GM12875 (cell line): ENCODE measurements at regions not wholly inside any gene's neighbourhood (a gene's known extent, or its start where the extent isn't known, plus 50 kb on each side); places are given as distances from the start of the nearest gene placed in this dataset.

Experiments
- H3K4me3 ChIP-seq: one replicate; pipeline ENCODE4 v1.5.1; 2011; ENCODE audit warnings: low read depth, low read length, control low read depth
- TF ChIP-seq, protein P1 (sequence below): IDR thresholded peaks from 2 replicates; pipeline ENCODE4 v1.5.1; 2011; ENCODE audit warnings: low read depth, mild to moderate bottlenecking, control low read depth, inconsistent platforms, low read length, moderate library complexity, borderline replicate concordance; ENCODE audit not compliant: insufficient read depth

DNA sequence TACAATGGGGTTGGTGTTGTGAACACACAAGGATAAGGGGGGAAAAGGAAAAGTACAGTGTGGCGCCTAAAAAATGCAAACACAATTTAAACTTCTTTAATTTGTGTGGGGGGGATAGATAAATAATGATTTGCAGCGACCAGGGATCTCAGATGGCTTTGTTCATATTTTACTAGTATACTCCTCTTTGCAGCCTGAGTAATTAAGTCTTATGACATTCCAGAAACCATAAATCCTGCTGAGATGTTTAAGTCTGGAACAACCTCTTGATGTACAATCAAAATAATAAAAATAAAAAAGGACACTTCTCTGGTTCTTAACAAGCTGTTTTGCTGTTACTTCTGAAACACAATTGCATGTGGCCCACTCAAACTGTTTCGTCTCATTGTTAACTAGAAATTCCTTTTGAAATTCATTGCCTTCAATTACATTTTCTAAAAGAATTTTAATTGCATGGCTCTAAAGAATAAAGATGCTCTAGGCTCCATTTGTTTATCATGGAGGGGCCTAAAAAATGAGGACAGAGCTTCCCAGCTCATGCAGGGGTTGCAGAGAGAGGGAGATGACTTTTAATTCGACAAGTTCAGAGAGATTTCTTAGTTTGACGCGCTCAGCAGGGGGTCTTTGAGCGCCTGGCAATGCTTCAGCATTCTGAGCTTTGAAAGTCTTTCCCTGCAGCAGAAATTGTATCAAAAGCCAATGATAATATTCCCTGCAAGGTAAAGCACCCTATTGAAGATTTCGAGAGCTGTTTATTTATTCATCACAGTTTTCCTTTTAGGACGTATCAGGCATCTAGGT lies 892.4 kb upstream of the TENM3 start:
- TF ChIP-seq, protein P1, sequence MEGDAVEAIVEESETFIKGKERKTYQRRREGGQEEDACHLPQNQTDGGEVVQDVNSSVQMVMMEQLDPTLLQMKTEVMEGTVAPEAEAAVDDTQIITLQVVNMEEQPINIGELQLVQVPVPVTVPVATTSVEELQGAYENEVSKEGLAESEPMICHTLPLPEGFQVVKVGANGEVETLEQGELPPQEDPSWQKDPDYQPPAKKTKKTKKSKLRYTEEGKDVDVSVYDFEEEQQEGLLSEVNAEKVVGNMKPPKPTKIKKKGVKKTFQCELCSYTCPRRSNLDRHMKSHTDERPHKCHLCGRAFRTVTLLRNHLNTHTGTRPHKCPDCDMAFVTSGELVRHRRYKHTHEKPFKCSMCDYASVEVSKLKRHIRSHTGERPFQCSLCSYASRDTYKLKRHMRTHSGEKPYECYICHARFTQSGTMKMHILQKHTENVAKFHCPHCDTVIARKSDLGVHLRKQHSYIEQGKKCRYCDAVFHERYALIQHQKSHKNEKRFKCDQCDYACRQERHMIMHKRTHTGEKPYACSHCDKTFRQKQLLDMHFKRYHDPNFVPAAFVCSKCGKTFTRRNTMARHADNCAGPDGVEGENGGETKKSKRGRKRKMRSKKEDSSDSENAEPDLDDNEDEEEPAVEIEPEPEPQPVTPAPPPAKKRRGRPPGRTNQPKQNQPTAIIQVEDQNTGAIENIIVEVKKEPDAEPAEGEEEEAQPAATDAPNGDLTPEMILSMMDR: no peak
- H3K4me3 ChIP-seq: no peak overlapping the region

DNA sequence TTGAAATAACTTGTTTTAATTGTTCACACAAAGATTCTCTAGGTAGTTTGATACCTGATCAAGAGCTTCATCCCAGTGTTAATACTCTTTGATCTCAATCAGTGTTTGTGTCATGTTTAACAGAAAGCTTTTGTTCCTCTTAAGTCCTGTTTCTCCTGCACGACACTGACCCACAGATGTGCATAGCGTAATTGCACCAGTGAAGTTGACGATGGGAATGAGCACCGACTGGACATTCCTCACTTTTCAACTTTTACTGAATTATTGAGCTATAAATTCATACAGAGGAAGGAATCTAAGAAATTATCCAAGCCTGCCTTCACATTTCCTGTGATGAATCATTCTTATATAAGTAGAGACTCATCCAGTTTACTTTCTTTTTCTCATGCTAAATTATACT lies 878.7 kb upstream of the TENM3 start:
- TF ChIP-seq, protein P1: no peak
- H3K4me3 ChIP-seq: no peak overlapping the region

DNA sequence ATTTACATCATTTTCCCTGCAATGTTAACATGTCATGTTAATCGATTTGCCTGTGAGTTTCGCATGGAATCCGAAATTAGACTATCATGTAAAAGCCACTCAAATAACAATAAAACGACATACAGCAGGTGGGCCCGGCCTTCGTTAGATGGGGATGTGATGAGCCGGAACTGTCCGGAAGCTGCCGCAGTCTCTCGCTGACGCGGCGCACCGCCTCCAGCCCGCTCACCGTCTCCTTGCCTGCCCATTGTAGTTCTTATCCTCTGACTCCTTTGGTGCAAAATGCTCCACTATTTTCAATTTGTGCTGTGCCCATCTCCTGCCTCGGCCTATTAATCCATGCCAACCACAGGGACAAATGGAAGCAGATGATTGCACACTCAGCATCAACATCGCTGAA lies 877.5 kb upstream of the TENM3 start:
- H3K4me3 ChIP-seq: no peak overlapping the region
- TF ChIP-seq, protein P1: no peak

DNA sequence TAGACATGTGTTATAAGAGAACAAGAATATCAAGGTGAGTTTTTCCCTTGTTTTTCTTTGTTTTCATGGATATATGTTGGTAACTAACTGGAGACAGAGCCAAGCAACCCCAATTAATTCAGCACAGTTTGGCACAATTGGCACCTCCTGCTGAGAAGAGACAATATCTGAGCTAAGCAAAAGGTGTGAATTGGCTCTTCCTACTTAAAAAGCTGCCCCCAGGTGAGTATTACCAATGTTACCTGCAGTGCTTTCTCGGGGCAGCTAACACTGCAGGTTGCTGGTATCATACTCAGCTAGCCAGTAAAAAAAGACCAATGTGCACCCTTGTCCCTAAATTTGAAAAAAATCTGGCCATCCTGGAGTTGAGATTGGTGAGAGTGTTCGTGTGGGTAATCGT lies 871.2 kb upstream of the TENM3 start:
- TF ChIP-seq, protein P1: no peak
- H3K4me3 ChIP-seq: no peak overlapping the region

DNA sequence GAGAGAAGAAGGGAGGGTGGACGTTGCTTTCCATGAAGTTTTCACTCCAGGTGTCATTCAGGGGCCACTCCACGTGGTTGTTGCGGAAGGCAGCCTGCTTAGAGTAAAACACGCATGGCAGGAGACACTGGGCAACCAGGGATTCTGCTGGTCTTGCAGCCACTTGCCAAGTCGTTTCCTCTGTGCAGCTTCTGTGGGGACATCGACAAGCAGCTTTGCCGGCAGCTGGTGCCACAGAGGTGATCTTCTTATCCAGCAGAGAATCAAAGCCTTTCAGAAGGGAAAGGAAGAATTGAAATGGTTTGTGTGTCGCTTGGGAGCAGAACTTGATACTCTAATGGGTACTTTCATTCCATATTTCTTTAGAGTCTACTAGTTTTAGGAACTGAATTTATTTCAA lies 867.1 kb upstream of the TENM3 start:
- no peak overlapping the region for H3K4me3 ChIP-seq
- TF ChIP-seq, protein P1: no peak

DNA sequence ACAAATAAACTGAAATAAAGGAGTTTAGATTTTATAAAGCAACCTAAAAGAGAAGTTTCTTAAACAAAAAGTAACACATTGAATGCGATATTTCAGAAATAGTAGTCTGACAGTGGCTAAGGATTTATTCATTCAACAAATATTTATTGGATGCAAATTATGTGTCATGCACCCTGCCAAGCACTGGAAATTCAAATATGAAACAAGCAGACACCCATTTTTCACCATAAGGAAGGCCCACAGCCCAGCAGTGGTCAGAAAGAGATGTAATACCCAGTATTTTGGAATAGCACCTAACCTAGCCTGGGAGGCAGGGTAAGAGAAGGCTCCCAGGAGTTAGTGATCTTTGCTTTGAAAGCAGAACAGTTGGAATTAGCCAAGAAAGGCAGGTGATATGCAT lies 855.1 kb upstream of the TENM3 start:
- TF ChIP-seq, protein P1: no peak
- no peak overlapping the region for H3K4me3 ChIP-seq

DNA sequence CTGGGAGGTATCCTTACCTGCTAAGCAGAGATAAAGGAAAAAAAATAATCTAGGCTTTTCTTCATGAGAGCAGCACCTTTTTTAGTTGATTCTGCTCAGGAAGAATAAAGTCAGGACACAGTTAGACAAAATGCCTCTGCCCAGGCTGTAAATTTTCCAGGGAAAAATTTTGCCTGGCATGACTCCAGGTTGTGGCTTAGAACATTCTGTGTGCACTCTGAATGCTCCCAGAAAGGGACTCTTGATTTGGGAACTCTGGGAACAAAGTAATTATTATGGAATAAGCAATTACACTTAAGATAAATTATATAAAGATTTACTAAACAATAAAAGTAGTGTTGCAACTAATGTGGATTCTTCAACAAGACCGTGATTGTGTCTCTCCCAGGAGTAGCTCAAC lies 826.2 kb upstream of the TENM3 start:
- TF ChIP-seq, protein P1: no peak
- no peak overlapping the region for H3K4me3 ChIP-seq
